Calu3 (cell line): ENCODE measurements at regions not wholly inside any gene's neighbourhood (a gene's known extent, or its start where the extent isn't known, plus 50 kb on each side); places are given as distances from the start of the nearest gene placed in this dataset.

Source experiments
- BruUV-seq: library from RNA; stranded (reverse); fragments of 400-500 nt; replicated peaks from 2 replicates; lab custom pipeline; 2021; lab: Mats Ljungman, UMichigan
- CTCF ChIA-PET: fragments of 300-600 bp; sonication (Branson Sonifier 250); formaldehyde crosslinking; loops from one replicate; lab custom pipeline; 2022; ENCODE audit warnings: antibody characterized with exemption; lab: Charles Lee
- DNase-seq: peaks from one replicate; pipeline ENCODE4 v3.0.0; 2022
- H3K27ac Mint-ChIP-seq: one replicate; pipeline ENCODE4 v1.8.0; 2022; ENCODE audit warnings: mixed read lengths; ENCODE audit not compliant: unreplicated experiment
- H3K27me3 Mint-ChIP-seq: one replicate; pipeline ENCODE4 v1.8.0; 2022; ENCODE audit warnings: mixed read lengths; ENCODE audit not compliant: unreplicated experiment
- H3K36me3 Mint-ChIP-seq: one replicate; pipeline ENCODE4 v1.8.0; 2022; ENCODE audit warnings: mild to moderate bottlenecking, moderate library complexity, mixed read lengths; ENCODE audit not compliant: insufficient read depth, unreplicated experiment
- H3K4me1 Mint-ChIP-seq: one replicate; pipeline ENCODE4 v1.8.0; 2022; ENCODE audit warnings: mild to moderate bottlenecking, low read depth, mixed read lengths; ENCODE audit not compliant: unreplicated experiment
- H3K4me3 Mint-ChIP-seq: one replicate; pipeline ENCODE4 v1.8.0; 2022; ENCODE audit warnings: mild to moderate bottlenecking, low read depth, moderate library complexity, mixed read lengths; ENCODE audit not compliant: unreplicated experiment
- H3K9me3 Mint-ChIP-seq: one replicate; pipeline ENCODE4 v1.8.0; 2022; ENCODE audit warnings: low read depth, mixed read lengths; ENCODE audit not compliant: unreplicated experiment
- CTCF ChIP-seq: fragments of 200-600 bp; IDR thresholded peaks from one replicate; pipeline ENCODE4 v1.8.0; 2022; ENCODE audit warnings: antibody characterized with exemption; ENCODE audit not compliant: unreplicated experiment
- intact Hi-C: fragments of 100-400 bp; cut with micrococcal nuclease; formaldehyde crosslinking; loops from one replicate; pipeline ENCODE4 v1.10.0; 2022; ENCODE audit not compliant: unreplicated experiment

GRCh38 chr11:97743205-97743742 lies 1277.5 kb upstream of the CNTN5 start:
- Mint-ChIP-seq H3K9me3 (peaks cover 12% of the 10 kb centered on the region), H3K4me1 (no peaks in the 10 kb centered on the region), H3K4me3 (no peak overlapping the region), H3K27me3 (no peaks in the 10 kb centered on the region), H3K27ac (no peak overlapping the region), H3K36me3 (no peaks in the 10 kb centered on the region)
- DNase-seq = no peak
- TF ChIP-seq CTCF = no peak
- no TSS peak for BruUV-seq
- CTCF ChIA-PET = no interaction called here
- intact Hi-C loops = no loop called here

GRCh38 chr11:97745515-97746050 lies 1275.2 kb upstream of the CNTN5 start:
- Mint-ChIP-seq H3K4me3 (no peak overlapping the region), H3K27ac (no peak overlapping the region), H3K36me3 (no peaks in the 10 kb centered on the region), H3K9me3 (peaks cover 11% of the 10 kb centered on the region), H3K4me1 (no peaks in the 10 kb centered on the region), H3K27me3 (no peaks in the 10 kb centered on the region)
- no peak for TF ChIP-seq CTCF
- intact Hi-C loops = no loop called here
- CTCF ChIA-PET = no interaction called here
- DNase-seq = no peak
- no TSS peak for BruUV-seq

- BruUV-seq = no TSS peak
Measured at GRCh38 chr11:97746818-97747217, 1273.9 kb upstream of the CNTN5 start.

GRCh38 chr11:97751405-97751804 lies 1269.3 kb upstream of the CNTN5 start:
- Mint-ChIP-seq H3K27me3 (no peaks in the 10 kb centered on the region), H3K4me3 (no peak overlapping the region), H3K4me1 (no peaks in the 10 kb centered on the region), H3K9me3 (peaks cover 7% of the 10 kb centered on the region), H3K27ac (no peak overlapping the region), H3K36me3 (no peaks in the 10 kb centered on the region)
- CTCF ChIA-PET = no interaction called here
- TF ChIP-seq CTCF = no peak
- no peak for DNase-seq
- no TSS peak for BruUV-seq
- intact Hi-C loops = no loop called here

More at GRCh38 chr11:97746818-97747217, 1273.9 kb upstream of the CNTN5 start:
- no peak for DNase-seq
- intact Hi-C loops = no loop called here
- no peak overlapping the region for H3K27ac Mint-ChIP-seq
- peaks cover 11% of the 10 kb centered on the region for H3K9me3 Mint-ChIP-seq
- no peaks in the 10 kb centered on the region for H3K4me1 Mint-ChIP-seq
- TF ChIP-seq CTCF = no peak
- no peaks in the 10 kb centered on the region for H3K27me3 Mint-ChIP-seq
- H3K4me3 Mint-ChIP-seq = no peak overlapping the region
- CTCF ChIA-PET = no interaction called here
- no peaks in the 10 kb centered on the region for H3K36me3 Mint-ChIP-seq
